ENCODE measurements at regions not wholly inside any gene's neighbourhood (a gene's known extent, or its start where the extent isn't known, plus 50 kb on each side); places are given as distances from the start of the nearest gene placed in this dataset.
A peak's percentile ranks its signal among the peaks of the same experiment; 100 is the strongest.

DNA sequence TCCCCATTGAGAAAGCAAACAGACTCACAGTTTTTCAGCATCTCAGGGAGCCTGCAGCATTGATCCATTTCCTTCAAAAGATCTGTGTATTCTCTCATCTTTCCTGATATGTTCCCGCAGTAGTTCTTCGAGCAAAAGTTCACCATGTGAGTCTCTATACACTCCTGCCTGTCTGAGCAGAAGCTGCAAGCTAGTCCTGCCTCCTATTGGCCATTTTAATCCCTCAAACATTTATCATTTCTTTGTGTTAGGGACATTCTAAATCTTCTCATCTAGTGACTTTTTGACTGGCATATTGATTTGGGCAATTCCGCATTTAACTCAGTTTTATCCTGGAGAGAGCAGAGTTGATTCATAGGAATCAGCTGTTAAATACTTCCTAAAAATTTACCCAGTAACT lies 660.4 kb upstream of the KLF12 start:
- TF ChIP-seq ZNF235 (CRISPR knock-in tag; IDR thresholded peaks at IDR 0.05; ENCODE audit: borderline replicate concordance), result no peak
- TF ChIP-seq SRSF4 (IDR thresholded peaks at IDR 0.05; ENCODE audit: low read depth, low read length, poor library complexity, severe bottlenecking), result no peak
- peak; percentile 9; the same call in 1 of the 2 replicates for TF ChIP-seq STAG1 (CRISPR knock-in tag; IDR thresholded peaks at IDR 0.05)
- no peak for FAIRE-seq
- in situ Hi-C loops (cut with HindIII; ENCODE audit: extremely low pct_ligation_motif_present, low pct_unique_long_range_greater_than_20kb), result no loop called here
- no peak for ATAC-seq
- no TSS peak for BruUV-seq (replicated peaks)
- WGBS (ENCODE audit: low lambda C conversion rate), result 39% methylated on average over 3 of the region's 3 CpGs
- H3K27ac ChIP-seq (ENCODE audit: extremely low read length, insufficient read depth, low read length), result no peak overlapping the region
- no peaks in the 10 kb centered on the region for H3K27me3 ChIP-seq (ENCODE audit: control insufficient read depth in 1 of 2, insufficient read depth in 2 of 2, low read length in 2 of 2)
- no peaks in the 10 kb centered on the region for H3K9me3 ChIP-seq (ENCODE audit: low read length)
- no peaks in the 10 kb centered on the region for H3K4me1 ChIP-seq (ENCODE audit: insufficient read depth, low read length)
- no peaks in the 10 kb centered on the region for H3K36me3 ChIP-seq (replicated peaks in 1 of 2; ENCODE audit: control insufficient read depth in 1 of 2, insufficient read depth in 2 of 2, low read length in 2 of 2)
- H3K79me2 ChIP-seq (ENCODE audit: insufficient read depth, low read length), result no peaks in the 10 kb centered on the region
- no peak overlapping the region for H3K4me2 ChIP-seq (ENCODE audit: low read depth, low read length)
- ChIA-PET POLR2A (no interaction called here), CTCF (ENCODE audit: low intra/inter-chr PET ratio, low total read pairs) (no interaction called here)
- H4K20me1 ChIP-seq (ENCODE audit: insufficient read depth, low read length), result no peaks in the 10 kb centered on the region
- no peak overlapping the region for H3K4me3 ChIP-seq (replicated peaks in 1 of 3; ENCODE audit: insufficient read depth in 1 of 3, low read depth in 2 of 3, low read length in 3 of 3)
- H3K9ac ChIP-seq (ENCODE audit: insufficient read depth, low read depth, low read length), result no peak overlapping the region
- DNase-seq (ENCODE audit: low spot score), result no peak
- no peak overlapping the region for H2AFZ ChIP-seq (ENCODE audit: low read length)
- intact Hi-C loops (cut with micrococcal nuclease; ENCODE audit: unreplicated experiment), result no loop called here

DNA sequence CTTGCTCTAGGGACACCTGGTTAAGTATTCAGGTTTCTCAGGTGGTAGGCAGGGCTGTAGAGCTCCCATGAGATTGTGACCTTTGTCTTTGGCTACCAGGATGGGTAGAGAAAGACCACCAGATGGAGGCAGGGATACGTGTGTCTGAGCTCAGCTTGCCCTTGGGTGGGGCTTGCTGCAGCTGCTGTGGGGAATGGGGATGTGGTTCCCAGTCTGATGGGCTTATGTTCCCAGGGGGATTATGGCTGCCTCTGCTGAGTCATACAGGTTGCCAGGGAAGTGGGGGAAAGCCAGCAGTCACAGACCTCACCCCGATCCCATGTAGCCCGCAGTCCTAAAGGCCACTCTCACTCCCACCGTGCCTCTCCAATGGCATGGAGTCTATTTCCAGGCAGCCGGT lies 659.9 kb upstream of the KLF12 start:
- BruUV-seq (replicated peaks), result no TSS peak
- POLR2A ChIA-PET, result no interaction called here
- intact Hi-C loops (cut with micrococcal nuclease; ENCODE audit: unreplicated experiment), result no loop called here
- no peak for ATAC-seq
- Histone ChIP-seq H3K4me2 (ENCODE audit: low read depth, low read length) (no peak overlapping the region), H3K79me2 (ENCODE audit: insufficient read depth, low read length) (no peaks in the 10 kb centered on the region), H3K9me3 (ENCODE audit: low read length) (no peaks in the 10 kb centered on the region), H3K4me3 (replicated peaks in 1 of 3; ENCODE audit: insufficient read depth in 1 of 3, low read depth in 2 of 3, low read length in 3 of 3) (no peak overlapping the region), H3K36me3 (replicated peaks in 1 of 2; ENCODE audit: control insufficient read depth in 1 of 2, insufficient read depth in 2 of 2, low read length in 2 of 2) (no peaks in the 10 kb centered on the region), H3K4me1 (ENCODE audit: insufficient read depth, low read length) (no peaks in the 10 kb centered on the region), H3K27me3 (ENCODE audit: control insufficient read depth in 1 of 2, insufficient read depth in 2 of 2, low read length in 2 of 2) (no peaks in the 10 kb centered on the region), H3K9ac (ENCODE audit: insufficient read depth, low read depth, low read length) (no peak overlapping the region), H4K20me1 (ENCODE audit: insufficient read depth, low read length) (no peaks in the 10 kb centered on the region), H3K27ac (ENCODE audit: extremely low read length, insufficient read depth, low read length) (no peak overlapping the region), H2AFZ (ENCODE audit: low read length) (no peak overlapping the region)
- DNase-seq (ENCODE audit: low spot score), result no peak
- no peak for FAIRE-seq
- CTCF ChIA-PET (ENCODE audit: low intra/inter-chr PET ratio, low total read pairs), result no interaction called here
- in situ Hi-C loops (cut with HindIII; ENCODE audit: extremely low pct_ligation_motif_present, low pct_unique_long_range_greater_than_20kb), result no loop called here
- WGBS (ENCODE audit: low lambda C conversion rate), result 60% methylated on average over 5 of the region's 5 CpGs
- TF ChIP-seq SRSF1 (optimal IDR thresholded peaks at IDR 0.05; ENCODE audit: low read depth, low read length) (no peak), ZFP41 (CRISPR knock-in tag; IDR thresholded peaks at IDR 0.05; ENCODE audit: borderline replicate concordance) (no peak), DNMT1 (CRISPR knock-in tag; IDR thresholded peaks at IDR 0.05) (no peak), ZNF678 (CRISPR knock-in tag; IDR thresholded peaks at IDR 0.05) (no peak), ZBTB20 (CRISPR knock-in tag; IDR thresholded peaks at IDR 0.05; ENCODE audit: borderline replicate concordance, low read depth) (no peak), MYNN (CRISPR knock-in tag; IDR thresholded peaks at IDR 0.05; ENCODE audit: low read depth) (no peak), MTF2 (CRISPR knock-in tag; IDR thresholded peaks at IDR 0.05; ENCODE audit: borderline replicate concordance) (no peak), NFRKB (IDR thresholded peaks at IDR 0.05) (no peak), NR2F6 (IDR thresholded peaks at IDR 0.05) (no peak), NR2F6 (CRISPR knock-in tag; IDR thresholded peaks at IDR 0.05) (no peak)
- TF ChIP-seq, protein P1, sequence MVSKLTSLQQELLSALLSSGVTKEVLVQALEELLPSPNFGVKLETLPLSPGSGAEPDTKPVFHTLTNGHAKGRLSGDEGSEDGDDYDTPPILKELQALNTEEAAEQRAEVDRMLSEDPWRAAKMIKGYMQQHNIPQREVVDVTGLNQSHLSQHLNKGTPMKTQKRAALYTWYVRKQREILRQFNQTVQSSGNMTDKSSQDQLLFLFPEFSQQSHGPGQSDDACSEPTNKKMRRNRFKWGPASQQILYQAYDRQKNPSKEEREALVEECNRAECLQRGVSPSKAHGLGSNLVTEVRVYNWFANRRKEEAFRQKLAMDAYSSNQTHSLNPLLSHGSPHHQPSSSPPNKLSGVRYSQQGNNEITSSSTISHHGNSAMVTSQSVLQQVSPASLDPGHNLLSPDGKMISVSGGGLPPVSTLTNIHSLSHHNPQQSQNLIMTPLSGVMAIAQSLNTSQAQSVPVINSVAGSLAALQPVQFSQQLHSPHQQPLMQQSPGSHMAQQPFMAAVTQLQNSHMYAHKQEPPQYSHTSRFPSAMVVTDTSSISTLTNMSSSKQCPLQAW (CRISPR knock-in tag; IDR thresholded peaks at IDR 0.05), result no peak
